Gastroesophageal sphincter (tissue), 3 donors: ENCODE measurements at regions not wholly inside any gene's neighbourhood (a gene's known extent, or its start where the extent isn't known, plus 50 kb on each side); places are given as distances from the start of the nearest gene placed in this dataset.

ENCODE experiments used
- CTCF ChIP-seq, 4 experiments: fragments of 200-600 bp in 2 of 4; fragments of 450-650 bp in 2 of 4; sonication (generic) in 1 of 4; IDR thresholded peaks; one replicate each; pipeline ENCODE4 v1.5.1; 2017 to 2019; ENCODE audit warnings: antibody characterized with exemption in 4 of 4, mild to moderate bottlenecking in 2 of 4, moderate library complexity in 2 of 4
- EP300 ChIP-seq: sonication (generic); formaldehyde crosslinking; IDR thresholded peaks from one replicate; pipeline ENCODE4 v1.6.1; 2017; ENCODE audit warnings: antibody characterized with exemption, mild to moderate bottlenecking
- POLR2A ChIP-seq, 2 donors: fragments of 450-650 bp; IDR thresholded peaks; one replicate each; pipeline ENCODE4 v1.6.1; 2017; ENCODE audit warnings: antibody characterized with exemption in 2 of 2, mild to moderate bottlenecking in 2 of 2, moderate library complexity in 1 of 2

- TF ChIP-seq CTCF (IDR thresholded peaks at IDR 0.05) (no peak), POLR2A (IDR thresholded peaks at IDR 0.05) (no peak), EP300 (no peak)
These were observed 54.6 kb upstream of the ACAN start for GRCh38 chr15:88748651-88749050.
